SU-DHL-6 (cell line): ENCODE measurements at regions not wholly inside any gene's neighbourhood (a gene's known extent, or its start where the extent isn't known, plus 50 kb on each side); places are given as distances from the start of the nearest gene placed in this dataset.

Experiments used
- H2AFZ ChIP-seq: fragments of 200-600 bp; sonication (generic); 2 replicates; pipeline ENCODE4 v1.6.1; 2014; ENCODE audit warnings: low read depth, mild to moderate bottlenecking, moderate library complexity, mixed read lengths, antibody characterized with exemption, low read length; ENCODE audit not compliant: severe bottlenecking
- H3F3A ChIP-seq: fragments of 200-600 bp; shearing (Covaris generic); 2 replicates; pipeline ENCODE4 v1.6.0; 2016; ENCODE audit warnings: antibody characterized with exemption, mild to moderate bottlenecking; ENCODE audit not compliant: insufficient read depth
- H3K27ac ChIP-seq: fragments of 200-600 bp; sonication (generic); 2 replicates; pipeline ENCODE4 v1.5.1; 2016; ENCODE audit warnings: low read depth, mild to moderate bottlenecking, low read length, moderate library complexity, mixed read lengths
- H3K27me3 ChIP-seq: fragments of 200-600 bp; sonication (generic), shearing (Covaris generic); 2 replicates; pipeline ENCODE4 v1.6.0; 2014; ENCODE audit warnings: mild to moderate bottlenecking, low read length
- H3K36me3 ChIP-seq: fragments of 200-600 bp; sonication (generic); 2 replicates; pipeline ENCODE4 v1.6.1; 2014; ENCODE audit warnings: mild to moderate bottlenecking, low read length, mixed read lengths
- H3K4me2 ChIP-seq: fragments of 300-600, 200-600 bp; shearing (Covaris generic), sonication (generic); 2 replicates; pipeline ENCODE4 v1.6.0; 2014; ENCODE audit warnings: low read length, low read depth, mild to moderate bottlenecking; ENCODE audit not compliant: poor library complexity, severe bottlenecking
- H3K4me3 ChIP-seq: fragments of 200-600 bp; sonication (generic); 2 replicates; pipeline ENCODE4 v1.5.1; 2014; ENCODE audit warnings: antibody characterized with exemption, low read length, mild to moderate bottlenecking, mixed read lengths; ENCODE audit not compliant: insufficient read depth, poor library complexity, severe bottlenecking
- H3K79me2 ChIP-seq: fragments of 200-600 bp; sonication (generic); 2 replicates; pipeline ENCODE4 v1.6.1; 2014; ENCODE audit warnings: mild to moderate bottlenecking, low read length, moderate library complexity; ENCODE audit not compliant: insufficient read depth
- H3K9ac ChIP-seq: fragments of 200-600 bp; sonication (generic); 2 replicates; pipeline ENCODE4 v1.7.0; 2014; ENCODE audit warnings: mild to moderate bottlenecking, low read length
- H3K9me2 ChIP-seq: fragments of 200-600 bp; sonication (generic); replicated peaks from 2 replicates; pipeline ENCODE4 v1.6.1; 2014; ENCODE audit warnings: low read length; ENCODE audit not compliant: insufficient read depth
- H3K9me3 ChIP-seq: fragments of 200-600 bp; sonication (generic); 2 replicates; pipeline ENCODE4 v1.6.1; 2014; ENCODE audit warnings: low read length, mixed read lengths; ENCODE audit not compliant: insufficient read depth
- H4K20me1 ChIP-seq: fragments of 200-600 bp; sonication (generic); 2 replicates; pipeline ENCODE4 v1.6.1; 2014; ENCODE audit warnings: low read depth, mild to moderate bottlenecking, antibody characterized with exemption, low read length, moderate library complexity, mixed read lengths
- EZH2phosphoT487 ChIP-seq: fragments of 200-600 bp; sonication (generic), shearing (Covaris generic); conservative IDR thresholded peaks from 2 replicates; pipeline ENCODE4 v1.6.1; 2018; ENCODE audit warnings: mild to moderate bottlenecking, antibody characterized with exemption, low read length, moderate library complexity, mixed read lengths
- TF ChIP-seq, protein P1 (sequence below): fragments of 200-600 bp; sonication (generic); IDR thresholded peaks from one replicate; pipeline ENCODE4 v1.5.1; 2017; ENCODE audit warnings: antibody characterized with exemption, mild to moderate bottlenecking, low read length, moderate library complexity; ENCODE audit not compliant: insufficient read depth, poor library complexity, severe bottlenecking

DNA sequence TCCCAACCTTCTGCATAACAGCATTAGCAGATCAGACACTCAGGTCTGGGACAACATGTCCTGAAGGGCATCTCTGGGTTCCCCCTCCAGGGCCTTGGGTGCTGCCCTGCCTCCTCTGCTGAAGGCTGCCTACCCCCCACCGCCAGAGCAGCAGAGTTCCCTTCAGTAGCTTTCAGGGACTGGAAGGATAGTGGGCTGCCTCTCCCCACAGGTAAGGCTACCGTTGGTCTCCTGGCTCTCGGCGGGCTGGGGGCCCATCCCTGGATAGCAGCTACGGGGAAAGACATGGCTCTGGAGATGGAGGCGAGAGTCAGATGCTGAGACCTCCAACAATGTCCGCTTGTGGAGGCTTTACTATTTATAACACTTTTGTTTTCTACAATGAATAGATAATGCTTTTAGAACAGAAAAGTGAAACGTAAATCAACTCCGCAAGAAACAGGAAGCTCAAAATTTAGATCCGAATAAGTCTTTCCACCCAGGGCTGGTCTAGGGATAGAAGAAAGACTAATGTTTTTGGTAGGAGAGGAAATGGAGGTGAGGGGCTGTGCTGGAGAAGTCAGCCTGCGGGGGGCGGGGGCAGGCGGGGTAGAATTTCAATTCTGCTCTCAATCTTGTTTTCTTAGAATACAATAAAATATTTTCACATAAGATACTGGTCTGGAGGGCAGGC, 58.4 kb downstream of the ARL4C start:
- Histone ChIP-seq H3F3A (no peaks in the 10 kb centered on the region), H3K79me2 (no peaks in the 10 kb centered on the region), H4K20me1 (no peaks in the 10 kb centered on the region), H3K4me2 (no peak overlapping the region), H3K9ac (no peak overlapping the region), H3K27me3 (no peaks in the 10 kb centered on the region), H3K36me3 (no peaks in the 10 kb centered on the region), H3K9me2 (no peaks in the 10 kb centered on the region), H3K27ac (no peak overlapping the region), H2AFZ (no peak overlapping the region), H3K9me3 (no peaks in the 10 kb centered on the region), H3K4me3 (no peak overlapping the region)
- no peak for TF ChIP-seq EZH2phosphoT487

DNA sequence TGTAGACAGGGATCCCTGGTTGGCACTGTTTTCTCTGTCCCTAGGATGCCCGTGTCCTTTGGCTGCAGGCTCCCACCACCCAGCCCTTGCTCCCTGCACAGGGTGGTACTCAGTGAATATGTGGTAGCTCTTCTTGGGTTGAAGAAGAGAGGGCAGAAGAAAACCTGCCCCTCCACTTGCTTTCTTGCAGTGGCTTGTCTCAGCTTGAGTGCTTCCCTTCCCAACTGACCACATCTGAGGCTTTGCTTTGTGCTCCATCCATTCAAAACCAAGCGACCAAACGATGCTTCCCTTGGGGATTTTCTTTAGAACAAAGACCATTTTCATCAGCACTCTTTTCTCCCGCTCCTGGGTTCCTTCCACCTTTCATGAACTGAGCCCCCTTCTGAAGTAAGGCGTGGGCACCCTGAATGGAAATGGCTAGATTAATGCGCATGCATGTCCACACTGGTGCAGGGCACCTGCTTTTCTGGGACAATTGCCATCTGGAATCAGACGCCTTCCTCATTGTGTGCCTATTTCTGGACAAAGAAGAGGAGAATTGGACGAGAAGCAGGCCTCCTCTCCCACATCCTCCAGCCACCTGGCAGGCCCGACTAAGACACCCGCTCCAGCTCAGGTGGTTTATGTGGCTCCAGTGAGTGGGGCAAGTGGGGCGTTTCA, 59.1 kb downstream of the ARL4C start:
- H3K79me2 ChIP-seq = no peaks in the 10 kb centered on the region
- no peak overlapping the region for H2AFZ ChIP-seq
- no peak overlapping the region for H3K9ac ChIP-seq
- H3K36me3 ChIP-seq = no peaks in the 10 kb centered on the region
- H4K20me1 ChIP-seq = no peaks in the 10 kb centered on the region
- no peak overlapping the region for H3K4me2 ChIP-seq
- no peaks in the 10 kb centered on the region for H3F3A ChIP-seq
- no peak overlapping the region for H3K4me3 ChIP-seq
- no peaks in the 10 kb centered on the region for H3K9me3 ChIP-seq
- no peaks in the 10 kb centered on the region for H3K9me2 ChIP-seq
- H3K27ac ChIP-seq = no peak overlapping the region
- no peaks in the 10 kb centered on the region for H3K27me3 ChIP-seq
- TF ChIP-seq EZH2phosphoT487 = no peak
- TF ChIP-seq, protein P1, sequence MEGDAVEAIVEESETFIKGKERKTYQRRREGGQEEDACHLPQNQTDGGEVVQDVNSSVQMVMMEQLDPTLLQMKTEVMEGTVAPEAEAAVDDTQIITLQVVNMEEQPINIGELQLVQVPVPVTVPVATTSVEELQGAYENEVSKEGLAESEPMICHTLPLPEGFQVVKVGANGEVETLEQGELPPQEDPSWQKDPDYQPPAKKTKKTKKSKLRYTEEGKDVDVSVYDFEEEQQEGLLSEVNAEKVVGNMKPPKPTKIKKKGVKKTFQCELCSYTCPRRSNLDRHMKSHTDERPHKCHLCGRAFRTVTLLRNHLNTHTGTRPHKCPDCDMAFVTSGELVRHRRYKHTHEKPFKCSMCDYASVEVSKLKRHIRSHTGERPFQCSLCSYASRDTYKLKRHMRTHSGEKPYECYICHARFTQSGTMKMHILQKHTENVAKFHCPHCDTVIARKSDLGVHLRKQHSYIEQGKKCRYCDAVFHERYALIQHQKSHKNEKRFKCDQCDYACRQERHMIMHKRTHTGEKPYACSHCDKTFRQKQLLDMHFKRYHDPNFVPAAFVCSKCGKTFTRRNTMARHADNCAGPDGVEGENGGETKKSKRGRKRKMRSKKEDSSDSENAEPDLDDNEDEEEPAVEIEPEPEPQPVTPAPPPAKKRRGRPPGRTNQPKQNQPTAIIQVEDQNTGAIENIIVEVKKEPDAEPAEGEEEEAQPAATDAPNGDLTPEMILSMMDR = no peak

DNA sequence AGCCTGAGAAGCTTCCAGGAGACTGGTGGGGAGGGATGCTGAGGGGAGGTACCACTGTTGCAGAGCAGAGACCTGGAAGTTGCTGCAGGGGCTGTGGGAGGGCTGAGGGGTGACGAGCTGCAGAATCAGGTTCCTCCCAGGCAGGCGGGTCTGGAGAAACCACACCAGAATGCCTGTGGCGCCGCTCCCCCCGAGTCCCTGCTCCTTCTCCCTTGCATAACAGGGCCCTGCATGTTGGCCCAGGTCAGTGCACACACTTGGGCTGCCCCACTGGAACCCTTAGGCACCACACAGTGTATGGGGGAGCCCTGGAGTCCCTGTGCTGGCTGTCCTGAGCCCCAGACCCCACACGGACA, 60.4 kb downstream of the ARL4C start:
- no peaks in the 10 kb centered on the region for H3K36me3 ChIP-seq
- no peak overlapping the region for H3K4me3 ChIP-seq
- TF ChIP-seq, protein P1 = no peak
- no peak for TF ChIP-seq EZH2phosphoT487
- no peaks in the 10 kb centered on the region for H3K9me2 ChIP-seq
- no peak overlapping the region for H2AFZ ChIP-seq
- no peak overlapping the region for H3K9ac ChIP-seq
- H3K4me2 ChIP-seq = no peak overlapping the region
- H4K20me1 ChIP-seq = no peaks in the 10 kb centered on the region
- H3K27ac ChIP-seq = no peak overlapping the region
- H3F3A ChIP-seq = no peaks in the 10 kb centered on the region
- H3K79me2 ChIP-seq = no peaks in the 10 kb centered on the region
- no peaks in the 10 kb centered on the region for H3K27me3 ChIP-seq
- no peaks in the 10 kb centered on the region for H3K9me3 ChIP-seq

DNA sequence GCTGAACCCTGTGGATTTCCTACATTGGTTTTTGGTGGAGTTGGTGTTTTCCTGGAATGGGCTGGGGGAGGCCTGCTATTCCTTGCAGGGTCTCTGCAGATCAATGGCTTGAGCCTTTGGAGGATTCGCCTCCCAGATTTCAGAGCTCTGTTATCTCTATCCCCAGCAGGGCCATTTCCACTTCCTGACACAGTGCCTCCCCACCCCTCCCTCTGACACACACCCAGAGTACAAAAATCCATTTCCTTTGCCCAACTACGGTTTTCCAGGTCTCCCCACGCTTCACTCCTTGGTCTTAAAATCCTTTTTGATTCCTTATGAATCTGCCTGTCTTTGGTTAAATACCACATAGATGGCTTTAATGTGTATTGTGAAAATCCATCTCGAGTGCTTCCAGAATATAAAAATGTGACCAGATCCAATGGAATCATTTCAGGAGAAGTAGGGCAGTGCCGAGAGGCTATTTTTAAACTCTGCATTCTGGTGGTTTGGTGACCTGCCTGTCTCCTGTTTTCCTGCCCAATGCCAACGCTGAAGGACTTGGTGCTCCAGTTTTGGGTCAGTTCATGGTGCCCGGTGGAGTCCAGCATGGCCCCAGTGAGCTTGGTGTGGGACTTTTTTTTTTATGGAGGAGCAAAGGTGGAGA, 60.9 kb downstream of the ARL4C start:
- TF ChIP-seq, protein P1 = no peak
- no peak for TF ChIP-seq EZH2phosphoT487
- no peak overlapping the region for H2AFZ ChIP-seq
- no peaks in the 10 kb centered on the region for H3K9me3 ChIP-seq
- H3F3A ChIP-seq = no peaks in the 10 kb centered on the region
- H3K36me3 ChIP-seq = no peaks in the 10 kb centered on the region
- no peaks in the 10 kb centered on the region for H3K79me2 ChIP-seq
- H3K4me2 ChIP-seq = no peak overlapping the region
- H3K9ac ChIP-seq = no peak overlapping the region
- H3K27ac ChIP-seq = no peak overlapping the region
- no peak overlapping the region for H3K4me3 ChIP-seq
- no peaks in the 10 kb centered on the region for H3K9me2 ChIP-seq
- H3K27me3 ChIP-seq = no peaks in the 10 kb centered on the region
- H4K20me1 ChIP-seq = no peaks in the 10 kb centered on the region
